NCI-H748 treated with DMSO at 0.1 percent for 48 hours (cell line): ENCODE measurements at regions not wholly inside any gene's neighbourhood (a gene's known extent, or its start where the extent isn't known, plus 50 kb on each side); places are given as distances from the start of the nearest gene placed in this dataset.
A peak's percentile ranks its signal among the peaks of the same experiment; 100 is the strongest.

Source experiments
- DNase-seq: peaks from one replicate; lab custom pipeline; 2025; lab: John Stamatoyannopoulos, UW

DNA sequence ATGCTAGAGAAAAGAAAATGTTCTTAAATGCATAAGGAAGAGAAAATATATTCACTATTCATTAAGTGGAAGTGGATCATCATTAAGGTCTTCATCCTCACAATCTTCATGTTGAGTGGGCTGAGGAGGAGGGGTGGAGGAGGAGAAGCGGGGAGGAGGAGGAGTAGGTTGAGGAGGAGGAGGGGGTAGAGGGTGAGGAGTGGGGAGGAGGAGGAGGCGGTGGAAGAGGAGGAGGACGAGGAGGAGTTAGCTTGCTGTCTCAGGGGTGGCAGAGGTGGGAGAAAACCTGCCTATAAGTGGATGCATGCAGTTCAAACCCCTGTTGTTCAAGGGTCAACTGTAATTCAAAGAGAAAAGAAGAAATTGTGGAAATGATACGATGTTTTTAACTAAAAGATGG lies 71.6 kb downstream of the MYEOV start:
- no peak for DNase-seq

DNA sequence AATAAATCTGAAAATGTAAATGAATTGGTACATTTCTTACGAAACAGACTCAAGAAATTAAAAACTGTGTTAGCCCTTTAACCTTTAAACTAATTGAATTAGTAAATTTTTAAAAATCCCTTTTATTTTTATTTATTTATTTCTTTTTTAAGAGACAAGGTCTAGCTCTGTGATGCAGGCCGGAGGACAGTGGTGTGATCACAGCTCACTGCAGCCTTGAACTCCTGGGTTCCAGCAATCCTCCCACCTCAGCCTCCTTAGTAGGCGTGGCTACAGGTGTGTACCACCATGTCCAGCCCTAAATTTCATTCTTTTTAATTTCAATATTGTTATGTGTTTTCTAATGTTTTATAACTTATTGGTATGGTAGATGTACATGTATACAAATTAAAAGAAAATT lies 72.6 kb downstream of the MYEOV start:
- no peak for DNase-seq

DNA sequence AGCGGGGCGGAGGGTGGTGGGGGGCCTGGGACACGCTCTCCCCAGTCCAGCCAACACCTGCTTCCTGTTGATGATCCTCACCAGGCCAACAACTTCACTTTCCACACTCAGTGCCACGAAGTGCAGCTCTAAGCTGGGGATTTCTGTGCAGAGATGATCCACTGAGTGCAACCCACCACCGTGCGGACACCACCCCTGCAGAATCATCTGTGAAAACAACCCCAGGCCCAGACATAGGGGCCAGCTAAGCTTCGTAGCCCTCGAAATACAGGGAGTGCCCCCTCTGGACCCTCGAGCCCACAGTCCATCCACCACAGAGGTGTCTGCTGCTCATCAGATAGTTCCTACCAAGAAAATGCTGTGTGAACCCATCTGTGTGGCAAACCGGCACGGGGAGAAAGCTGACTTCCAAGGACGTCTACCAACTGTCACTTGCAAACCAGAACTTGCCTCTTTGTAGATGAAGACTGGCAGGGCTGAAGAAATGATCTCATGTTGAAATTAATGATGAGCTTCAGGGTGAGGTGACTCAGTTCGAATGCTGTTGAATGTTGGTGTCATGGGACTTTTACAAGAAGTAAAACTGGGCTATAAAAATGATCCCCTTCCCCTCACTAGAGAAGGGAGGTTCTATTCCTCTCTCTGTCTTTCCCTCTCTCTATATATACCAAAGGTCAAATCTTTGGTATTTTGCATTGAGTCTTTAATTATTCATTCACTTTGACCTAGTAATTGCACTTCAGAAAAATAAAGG lies 73.4 kb downstream of the MYEOV start:
- DNase-seq: no peak

DNA sequence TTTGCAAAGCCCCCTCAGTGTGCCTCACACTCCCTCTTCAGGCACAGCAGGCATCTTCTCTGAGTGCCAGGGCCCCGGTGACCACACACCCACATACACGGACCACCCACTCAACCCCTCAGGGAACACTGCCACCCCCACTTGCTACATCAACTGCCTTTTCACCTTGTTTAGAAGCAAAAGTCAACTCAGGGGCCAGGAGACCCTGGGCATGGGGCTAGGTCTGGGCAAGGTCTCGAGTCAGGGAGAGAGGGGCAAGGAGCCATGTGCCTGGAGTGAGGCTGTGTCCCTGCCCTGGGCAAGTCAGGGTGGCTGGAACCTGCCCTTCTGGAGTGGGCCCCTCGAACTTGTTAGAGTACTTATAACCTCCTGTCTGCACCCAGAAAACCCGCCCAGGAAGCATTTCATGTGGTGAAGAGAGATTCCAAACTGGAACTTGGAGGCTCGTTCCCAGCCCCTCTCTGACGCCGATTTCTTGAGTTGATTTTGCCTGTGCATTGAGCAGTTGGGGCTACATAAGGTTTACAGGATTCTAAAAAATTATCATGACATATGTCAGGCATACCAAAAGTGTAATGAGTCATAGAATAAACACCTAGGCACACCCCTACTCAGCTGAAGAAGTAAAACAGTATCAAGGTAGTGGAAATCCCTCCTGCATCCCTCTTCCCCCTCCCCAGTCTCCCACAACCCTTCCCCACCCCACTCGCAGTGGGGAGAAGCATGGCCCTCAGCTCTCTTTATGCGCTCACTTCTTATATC lies 74.3 kb downstream of the MYEOV start:
- DNase-seq: no peak

DNA sequence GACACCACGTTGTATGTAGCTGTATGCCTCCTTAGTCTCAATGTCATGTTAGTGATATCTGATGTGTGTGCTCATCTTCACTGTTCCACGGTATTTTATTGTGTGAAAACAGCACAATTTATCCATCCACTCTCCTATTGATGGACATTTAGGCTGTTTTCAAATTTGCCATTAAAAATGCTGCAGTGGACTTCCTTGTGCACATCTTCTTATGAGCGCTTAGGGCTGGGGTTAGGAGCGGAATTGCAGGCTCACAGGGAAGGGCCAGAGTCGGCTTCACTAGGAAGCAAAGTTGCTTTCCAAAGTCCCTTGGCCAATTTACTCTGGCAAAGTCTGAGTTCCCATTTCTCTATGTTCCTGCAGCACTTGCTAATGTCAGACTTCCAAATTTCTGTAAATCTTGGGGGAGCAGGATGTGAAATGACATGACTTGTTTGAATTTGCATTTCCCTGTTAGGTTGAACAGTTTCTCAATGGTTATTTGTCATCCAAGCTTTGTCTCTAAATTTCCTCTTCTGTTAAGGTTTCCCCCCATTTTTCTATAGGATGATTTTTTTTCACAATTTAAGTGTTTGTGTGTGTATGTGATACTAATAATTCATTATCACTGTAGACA lies 75.4 kb downstream of the MYEOV start:
- no peak for DNase-seq

DNA sequence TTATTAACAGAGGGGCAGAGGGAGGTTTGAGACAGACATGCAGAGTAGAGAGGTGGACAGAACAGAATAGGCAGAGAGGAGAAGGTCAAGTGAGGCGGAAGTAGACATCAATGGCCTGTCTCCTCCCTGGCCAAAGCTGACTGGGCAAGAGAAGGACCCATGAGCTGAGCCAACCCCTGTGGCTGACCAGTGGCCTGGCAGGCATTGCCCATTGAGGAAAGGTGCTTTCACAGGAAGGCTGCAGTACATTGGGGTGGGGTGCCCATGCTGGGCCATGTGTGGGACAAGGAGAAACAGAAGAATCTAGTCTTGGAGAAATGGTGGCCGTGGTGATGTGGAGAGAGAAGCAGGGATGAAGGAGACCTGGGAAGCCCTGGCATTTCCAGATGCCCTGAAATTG lies 76.0 kb downstream of the MYEOV start:
- DNase-seq: no peak

DNA sequence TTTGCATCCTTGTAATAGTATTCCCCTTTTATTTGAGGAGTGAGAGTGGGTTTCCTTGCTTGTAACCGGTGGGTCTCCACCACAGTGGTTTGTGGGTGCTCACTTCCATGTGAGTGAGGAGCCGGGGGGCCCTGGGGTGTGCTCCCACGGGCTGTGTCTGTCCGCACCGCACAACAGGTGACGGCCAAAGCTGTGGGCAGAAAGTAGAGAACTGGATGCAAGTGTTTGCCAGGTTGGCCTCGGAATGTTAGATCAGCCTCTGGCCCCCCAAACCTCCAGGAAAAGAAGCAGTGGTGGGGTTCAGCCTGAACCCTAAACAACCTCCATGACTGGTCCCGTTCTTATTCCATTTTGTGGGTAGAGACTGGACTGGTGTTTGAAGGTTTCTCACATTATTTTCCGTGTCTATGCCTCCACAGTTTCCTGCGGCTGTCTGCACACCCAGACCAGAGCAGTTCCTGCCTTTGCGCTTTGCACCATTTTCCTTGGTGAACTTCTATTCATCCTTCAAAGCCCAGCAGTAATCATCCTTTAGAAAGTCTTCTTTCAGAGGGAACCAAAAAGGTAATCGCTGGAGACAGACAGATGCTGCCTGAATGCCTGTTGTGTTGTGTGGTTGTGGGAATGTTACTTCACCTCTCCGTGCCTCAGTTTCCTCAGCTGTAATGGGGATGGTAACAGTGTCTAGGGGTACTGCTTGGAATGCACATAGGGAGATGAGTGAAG lies 77.2 kb downstream of the MYEOV start:
- no peak for DNase-seq

DNA sequence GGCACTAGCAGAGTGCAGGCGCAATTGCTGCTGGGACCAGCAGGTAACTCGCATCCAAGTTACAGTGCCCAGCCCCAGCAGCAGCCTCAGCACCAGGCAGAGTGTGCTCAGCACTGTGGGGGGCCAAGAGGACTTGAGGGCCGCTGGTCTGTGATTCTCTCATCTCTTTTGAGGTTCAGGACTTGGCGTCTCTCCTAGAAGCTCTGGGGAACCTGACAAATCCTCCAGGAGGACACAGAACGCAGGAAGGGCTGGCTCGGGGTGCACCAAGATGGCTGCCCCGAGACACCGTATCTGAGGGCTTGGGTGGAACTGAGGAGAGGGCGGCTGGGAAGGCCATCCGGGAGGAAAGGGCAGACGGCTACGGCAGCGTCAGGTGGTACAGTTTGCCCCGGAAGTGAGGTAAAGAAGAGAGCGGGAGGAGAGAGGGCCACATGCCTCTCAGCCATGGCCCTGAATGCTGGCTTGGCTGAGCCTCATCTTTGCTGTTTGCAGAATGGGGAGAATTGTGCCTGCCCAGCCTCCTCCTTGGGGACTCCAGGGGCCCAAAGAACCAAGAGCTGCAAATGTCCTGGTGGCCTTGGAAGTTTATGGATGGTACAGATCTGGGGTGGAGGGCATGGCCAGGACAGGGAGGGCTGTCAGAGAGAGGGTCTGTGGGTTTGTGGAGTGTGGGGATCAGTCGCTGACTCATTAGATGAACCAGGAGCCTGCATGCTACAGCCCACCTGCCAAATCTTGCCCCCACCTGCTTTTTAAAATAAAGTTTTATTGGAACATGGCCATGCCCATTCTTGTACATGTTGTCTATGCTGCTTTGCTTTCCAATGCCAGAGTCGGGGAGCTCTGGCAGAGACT lies 78.0 kb downstream of the MYEOV start:
- DNase-seq: no peak

DNA sequence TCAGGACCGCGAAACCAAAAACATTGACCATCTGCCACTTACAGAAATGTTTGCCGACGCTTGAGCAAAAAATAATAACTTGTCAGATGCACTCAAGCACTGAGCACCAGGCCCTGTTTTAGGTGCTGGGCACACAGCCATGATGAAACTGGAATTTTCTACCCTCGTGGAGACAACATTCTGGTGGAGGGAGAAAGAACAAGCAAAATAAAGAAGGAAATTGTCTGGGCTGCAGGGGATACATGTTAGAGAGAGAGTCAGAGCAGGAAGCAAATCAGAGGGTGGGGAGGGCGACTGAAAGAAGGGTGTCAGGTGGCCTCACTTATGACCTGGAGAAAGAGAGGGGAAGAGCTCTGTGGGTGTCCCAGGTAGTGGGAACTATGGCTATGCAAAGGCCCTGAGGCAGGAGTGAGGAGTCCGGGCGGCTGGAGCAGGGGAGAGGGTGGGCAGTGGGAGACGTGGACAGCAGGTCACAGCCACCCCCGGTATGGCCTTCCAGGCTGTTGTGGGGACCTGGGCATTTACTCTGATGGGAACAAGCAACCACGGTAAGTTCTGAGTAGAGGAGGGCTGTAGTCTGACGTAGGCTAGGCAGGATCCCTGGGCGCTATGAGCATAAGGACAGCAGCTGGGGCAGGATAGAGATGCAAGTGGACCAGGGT lies 78.8 kb downstream of the MYEOV start:
- no peak for DNase-seq

DNA sequence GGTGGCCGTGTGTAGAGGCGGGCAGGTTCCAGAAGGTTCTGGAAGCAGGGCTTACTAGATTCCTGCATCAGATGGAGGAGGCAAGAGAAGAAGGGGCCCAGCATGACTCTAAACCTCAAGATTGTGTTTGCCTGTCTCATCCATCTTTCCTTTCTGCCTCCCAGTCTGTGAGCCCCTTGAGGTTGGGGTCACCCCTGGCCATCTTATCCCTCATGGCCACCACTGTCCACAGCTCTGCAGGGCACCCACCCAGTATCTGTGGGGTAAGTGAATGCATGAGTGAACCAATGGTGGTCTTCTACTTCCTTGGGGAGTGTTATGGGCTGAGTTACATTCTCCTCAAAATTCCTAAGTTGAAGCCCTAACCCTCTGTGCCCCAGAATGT lies 79.3 kb downstream of the MYEOV start:
- DNase-seq: no peak

DNA sequence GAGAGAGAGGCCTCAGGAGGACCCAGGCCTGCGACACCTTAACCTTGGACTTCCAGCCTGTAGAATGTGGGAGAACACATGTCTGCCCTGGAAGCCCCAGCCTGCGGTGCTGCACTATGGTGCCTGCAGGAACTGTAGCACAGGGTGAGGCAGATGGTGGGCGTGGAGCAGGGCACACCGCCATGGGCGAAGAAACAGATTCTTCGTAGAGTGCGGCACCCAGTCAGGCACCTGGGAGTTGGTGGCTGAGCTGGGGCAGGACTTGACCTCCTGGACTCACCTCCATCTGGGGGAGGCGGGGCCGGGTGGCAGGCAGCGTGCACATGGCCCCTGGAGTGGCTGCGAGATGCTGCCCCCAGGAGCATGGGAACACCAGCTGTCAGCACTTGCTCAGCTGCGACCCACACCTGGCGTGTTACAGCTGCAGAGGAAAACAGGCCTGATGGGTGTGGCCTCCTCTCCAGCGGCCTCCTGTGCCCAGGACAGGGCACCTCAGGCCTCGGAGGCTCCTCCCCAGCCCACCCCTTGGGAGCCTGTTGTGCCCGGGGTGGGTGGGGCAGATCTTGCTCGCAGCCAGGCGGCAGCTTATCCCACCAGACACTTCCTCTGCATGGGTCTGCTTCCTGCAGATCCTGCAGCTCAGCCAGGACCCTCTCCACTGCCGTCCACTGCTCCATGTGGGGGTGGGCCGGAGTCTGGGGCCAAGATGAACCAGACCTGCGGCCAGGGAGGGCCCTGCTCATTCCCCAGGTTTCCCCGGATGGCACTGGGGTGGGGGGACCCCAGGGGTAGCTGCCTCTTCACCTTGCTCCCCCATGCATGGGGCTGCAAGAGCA lies 80.4 kb downstream of the MYEOV start:
- peak; percentile 45 for DNase-seq

DNA sequence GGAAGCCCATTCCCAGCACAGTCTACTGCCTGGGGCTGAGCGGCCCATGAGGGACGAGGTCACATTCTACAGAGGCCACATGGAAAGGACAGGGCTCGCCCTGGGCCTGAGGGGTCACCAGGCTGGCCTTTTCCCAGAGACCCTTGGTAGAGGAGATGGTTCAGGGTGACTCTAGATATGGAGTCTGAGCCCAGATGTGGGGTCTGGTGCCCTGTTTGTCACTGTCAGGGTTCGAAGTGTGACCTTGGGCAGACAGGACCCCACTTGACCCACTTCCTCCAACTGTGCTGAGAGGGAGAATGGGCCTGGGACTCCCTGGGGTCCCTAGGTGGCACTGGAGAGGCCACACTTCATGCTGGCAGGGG lies 81.0 kb downstream of the MYEOV start:
- DNase-seq: no peak

DNA sequence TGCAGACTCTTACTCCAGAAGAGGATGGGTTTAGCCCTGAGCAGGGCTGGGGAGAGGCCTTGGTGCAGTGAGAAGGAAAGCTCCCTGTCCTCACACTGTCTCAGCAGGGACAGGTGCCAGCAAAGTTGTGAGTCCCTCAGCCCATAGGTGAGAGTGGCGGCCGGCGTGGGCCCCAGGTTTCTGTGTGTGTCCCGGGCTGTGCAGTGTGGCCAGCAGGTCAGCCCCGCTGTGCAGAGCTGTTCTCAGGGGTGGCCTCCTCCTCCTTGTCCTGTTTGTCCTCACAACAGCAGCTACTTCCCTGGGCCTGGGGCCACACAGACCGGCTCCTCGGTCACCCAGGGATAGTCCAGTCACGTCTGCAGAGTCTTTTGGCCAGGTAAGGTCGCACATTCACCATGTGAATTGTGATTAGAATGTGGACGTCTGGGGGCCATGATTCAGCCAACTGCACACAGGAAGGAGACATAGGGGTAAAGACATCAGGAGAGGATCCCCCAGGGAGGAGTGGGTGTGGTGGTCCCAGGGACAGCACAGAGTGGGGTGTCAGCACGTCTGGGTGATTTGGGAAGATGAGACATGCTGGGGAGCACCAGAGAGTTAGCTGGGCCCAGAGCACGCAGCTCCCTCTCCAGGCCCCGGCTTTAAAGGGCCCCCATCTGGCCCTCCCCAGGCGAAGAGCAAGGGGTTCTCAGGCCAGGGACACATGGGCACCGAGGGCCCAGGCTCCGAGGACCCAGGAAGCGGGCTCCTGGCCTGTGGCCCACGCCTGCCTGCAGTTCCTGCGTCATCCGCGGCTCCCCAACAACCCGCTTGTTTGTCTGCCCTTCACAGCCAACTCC lies 81.6 kb downstream of the MYEOV start:
- DNase-seq: no peak

DNA sequence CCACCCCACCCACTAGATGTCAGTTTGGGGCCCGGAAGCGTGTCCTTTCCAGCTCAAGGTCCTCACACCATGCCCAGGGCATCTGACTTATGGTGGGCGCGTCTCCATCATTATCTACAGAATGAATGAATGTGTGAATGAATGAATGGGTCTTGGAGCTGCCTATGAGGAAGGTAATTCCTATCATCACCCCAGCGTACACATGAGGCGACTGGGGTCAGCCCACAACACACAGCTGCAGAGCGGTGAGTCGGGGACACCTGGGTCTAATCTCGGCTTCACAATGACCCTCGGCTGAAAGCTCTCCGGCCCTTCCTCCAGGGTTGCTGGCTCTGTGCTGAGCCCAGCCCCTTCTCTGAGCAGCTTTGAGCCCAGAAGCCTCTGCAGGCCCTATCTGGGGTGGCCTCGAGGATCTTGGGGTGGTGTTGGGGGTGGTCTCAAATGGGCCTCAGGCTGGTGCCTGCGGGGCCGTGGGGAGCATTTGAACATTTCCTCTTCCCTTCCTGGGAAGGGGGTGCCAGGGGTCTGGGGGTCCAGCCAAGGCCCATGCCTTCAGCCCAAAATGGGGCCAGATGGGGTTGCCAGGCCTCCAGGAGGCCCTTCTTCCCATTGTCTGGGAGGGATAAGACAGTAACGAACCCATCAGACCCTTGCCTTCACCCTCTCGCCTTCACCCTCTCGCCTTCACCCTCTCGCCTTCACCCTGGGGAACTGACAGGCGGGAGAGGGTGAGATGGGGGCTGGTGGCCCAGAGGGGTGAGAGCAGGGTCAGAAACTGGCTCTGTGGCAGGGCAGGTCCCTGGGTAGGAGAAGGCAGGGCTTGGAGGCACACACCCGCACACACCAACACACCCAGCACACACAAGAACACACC lies 82.4 kb downstream of the MYEOV start:
- no peak for DNase-seq

DNA sequence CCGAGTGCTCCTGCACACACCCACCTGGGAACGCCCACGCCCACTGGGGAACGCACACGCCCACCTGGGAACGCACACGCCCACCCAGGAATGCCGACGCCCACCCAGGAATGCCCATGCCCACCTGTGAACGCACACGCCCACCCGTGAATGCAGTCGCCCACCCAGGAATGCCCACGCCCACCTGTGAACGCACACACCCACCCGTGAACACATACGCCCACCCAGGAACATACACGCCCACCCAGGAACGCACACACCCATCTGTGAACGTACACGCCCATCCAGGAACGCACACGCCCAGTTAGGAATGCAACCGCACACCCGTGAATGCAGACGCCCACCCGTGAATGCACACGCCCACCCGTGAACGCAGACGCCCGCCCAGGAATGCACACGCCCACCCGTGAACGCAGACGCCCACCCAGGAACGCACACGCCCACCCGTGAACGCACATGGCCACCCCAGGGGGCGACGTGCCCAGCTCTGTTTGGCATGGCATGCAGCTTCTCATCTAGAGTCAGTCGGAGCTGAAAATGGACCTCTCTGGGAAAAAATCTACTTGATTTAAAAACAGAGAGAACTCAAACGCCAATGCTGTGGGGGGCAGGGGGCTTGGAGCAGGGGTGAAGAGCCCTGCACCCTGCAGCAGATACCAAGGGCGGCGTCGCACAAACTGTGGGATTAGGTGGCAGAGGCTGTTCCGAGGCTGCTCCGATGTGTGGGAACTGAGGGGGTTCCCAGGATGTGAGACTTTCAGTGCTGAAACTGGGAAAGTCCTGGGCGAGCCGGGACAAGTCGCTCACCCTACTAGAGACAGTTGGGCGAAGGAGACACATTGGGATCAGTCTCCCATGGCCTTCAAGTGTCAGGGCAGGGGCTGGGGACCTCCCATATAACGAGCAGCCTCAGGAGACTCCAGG lies 83.3 kb downstream of the MYEOV start:
- no peak for DNase-seq

DNA sequence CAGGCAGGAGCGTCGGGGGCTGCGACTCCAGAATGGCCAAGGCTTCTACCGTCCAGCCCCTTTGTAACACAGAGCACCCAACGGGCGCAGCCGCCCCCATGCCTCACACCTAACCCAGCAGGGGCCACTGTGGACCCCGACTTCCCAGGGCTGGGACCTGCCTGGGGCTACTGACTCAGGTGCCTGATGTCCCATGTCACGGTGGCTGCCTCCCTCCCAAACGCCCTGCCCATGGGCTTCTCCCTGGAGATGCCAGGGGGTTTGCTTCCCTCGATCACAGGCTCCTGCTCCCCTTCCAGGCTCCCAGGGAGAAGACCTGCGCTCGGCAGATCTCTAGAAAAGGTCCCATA lies 84.0 kb downstream of the MYEOV start:
- DNase-seq: no peak
